ENCODE measurements at regions not wholly inside any gene's neighbourhood (a gene's known extent, or its start where the extent isn't known, plus 50 kb on each side); places are given as distances from the start of the nearest gene placed in this dataset.
"Not testable (repeated sequence)": the region's sequence is repeated elsewhere in the genome, so short reads cannot be mapped to it uniquely, and the experiment has no call there.

DNA sequence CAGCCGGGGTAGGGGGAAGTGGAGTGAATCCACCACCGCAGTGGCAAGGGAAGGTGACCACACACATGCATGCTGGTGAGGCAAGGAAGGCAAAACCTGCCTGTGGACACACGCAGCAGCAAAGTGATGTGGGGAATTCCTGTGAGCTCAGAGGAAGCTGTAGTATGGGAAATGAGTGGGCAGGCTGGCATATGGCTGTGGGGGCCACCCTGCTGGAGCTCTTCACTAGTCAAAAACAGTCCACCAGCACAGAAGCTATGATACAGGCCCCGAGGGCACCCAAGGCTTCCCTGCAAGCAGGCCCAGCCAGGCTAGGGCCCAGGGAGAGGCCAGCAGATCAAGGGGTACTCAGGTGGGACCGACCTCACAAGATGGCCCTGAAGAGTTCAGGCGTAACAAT is 239.1 kb downstream of the CHM start:
- no peak for DNase-seq (ENCODE audit: low spot score)
- TF ChIP-seq, protein P1, sequence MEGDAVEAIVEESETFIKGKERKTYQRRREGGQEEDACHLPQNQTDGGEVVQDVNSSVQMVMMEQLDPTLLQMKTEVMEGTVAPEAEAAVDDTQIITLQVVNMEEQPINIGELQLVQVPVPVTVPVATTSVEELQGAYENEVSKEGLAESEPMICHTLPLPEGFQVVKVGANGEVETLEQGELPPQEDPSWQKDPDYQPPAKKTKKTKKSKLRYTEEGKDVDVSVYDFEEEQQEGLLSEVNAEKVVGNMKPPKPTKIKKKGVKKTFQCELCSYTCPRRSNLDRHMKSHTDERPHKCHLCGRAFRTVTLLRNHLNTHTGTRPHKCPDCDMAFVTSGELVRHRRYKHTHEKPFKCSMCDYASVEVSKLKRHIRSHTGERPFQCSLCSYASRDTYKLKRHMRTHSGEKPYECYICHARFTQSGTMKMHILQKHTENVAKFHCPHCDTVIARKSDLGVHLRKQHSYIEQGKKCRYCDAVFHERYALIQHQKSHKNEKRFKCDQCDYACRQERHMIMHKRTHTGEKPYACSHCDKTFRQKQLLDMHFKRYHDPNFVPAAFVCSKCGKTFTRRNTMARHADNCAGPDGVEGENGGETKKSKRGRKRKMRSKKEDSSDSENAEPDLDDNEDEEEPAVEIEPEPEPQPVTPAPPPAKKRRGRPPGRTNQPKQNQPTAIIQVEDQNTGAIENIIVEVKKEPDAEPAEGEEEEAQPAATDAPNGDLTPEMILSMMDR (IDR thresholded peaks at IDR 0.05; ENCODE audit: extremely low read depth, insufficient read depth, missing control alignments), result no peak
- in situ Hi-C loops (cut with MboI; ENCODE audit: low pct_unique_long_range_greater_than_20kb, low sequenced_read_pairs, unreplicated experiment), result no loop called here

DNA sequence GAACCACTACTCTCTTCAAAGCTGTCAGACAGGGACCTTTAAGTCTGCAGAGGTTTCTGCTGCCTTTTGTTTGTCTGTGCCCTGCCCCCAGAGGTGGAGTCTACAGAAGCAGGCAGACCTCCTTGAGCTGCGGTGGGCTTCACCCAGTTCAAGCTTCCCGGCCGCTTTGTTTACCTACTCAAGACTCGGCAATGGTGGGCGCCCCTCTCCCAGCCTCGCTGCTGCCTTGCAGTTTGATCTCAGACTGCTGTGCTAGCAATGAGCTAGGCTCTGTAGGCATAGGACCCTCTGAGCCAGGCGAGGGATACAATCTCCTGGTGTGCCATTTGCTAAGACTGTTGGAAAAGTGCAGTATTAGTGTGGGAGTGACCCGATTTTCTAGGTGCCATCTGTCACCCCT is 275.0 kb downstream of the CHM start:
- DNase-seq (ENCODE audit: low spot score); in situ Hi-C loops (cut with MboI; ENCODE audit: low pct_unique_long_range_greater_than_20kb, low sequenced_read_pairs, unreplicated experiment): not testable (repeated sequence)

DNA sequence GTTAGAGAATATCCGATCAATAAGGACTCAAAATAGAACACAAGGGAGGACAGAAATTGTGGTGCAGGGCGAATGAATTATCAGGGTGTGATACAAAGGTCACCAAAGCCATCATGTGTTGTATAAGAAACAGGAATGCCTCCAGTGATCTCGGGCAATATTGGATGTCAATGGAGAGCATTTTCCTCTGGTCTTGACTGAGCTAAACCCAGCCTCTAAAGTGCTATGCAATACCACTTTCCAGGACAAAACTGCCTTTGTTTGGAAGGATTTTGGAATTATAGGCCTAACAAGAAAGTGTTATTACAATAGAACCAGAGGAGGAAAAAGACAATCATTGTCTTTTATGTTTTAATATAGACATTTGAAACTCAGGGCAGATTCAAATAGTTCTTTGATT is 281.7 kb downstream of the CHM start:
- in situ Hi-C loops (cut with MboI; ENCODE audit: low pct_unique_long_range_greater_than_20kb, low sequenced_read_pairs, unreplicated experiment), result no loop called here
- TF ChIP-seq, protein P1 (IDR thresholded peaks at IDR 0.05; ENCODE audit: extremely low read depth, insufficient read depth, missing control alignments), result no peak
- DNase-seq (ENCODE audit: low spot score), result no peak

- DNase-seq (ENCODE audit: low spot score); in situ Hi-C loops (cut with MboI; ENCODE audit: low pct_unique_long_range_greater_than_20kb, low sequenced_read_pairs, unreplicated experiment): not testable (repeated sequence)
Measured at GRCh38 chrX:85723025-85723424, 324.3 kb downstream of the CHM start.

- DNase-seq (ENCODE audit: low spot score); in situ Hi-C loops (cut with MboI; ENCODE audit: low pct_unique_long_range_greater_than_20kb, low sequenced_read_pairs, unreplicated experiment): not testable (repeated sequence)
Measured at GRCh38 chrX:85703233-85703632, 323.8 kb upstream of the POF1B start.

DNA sequence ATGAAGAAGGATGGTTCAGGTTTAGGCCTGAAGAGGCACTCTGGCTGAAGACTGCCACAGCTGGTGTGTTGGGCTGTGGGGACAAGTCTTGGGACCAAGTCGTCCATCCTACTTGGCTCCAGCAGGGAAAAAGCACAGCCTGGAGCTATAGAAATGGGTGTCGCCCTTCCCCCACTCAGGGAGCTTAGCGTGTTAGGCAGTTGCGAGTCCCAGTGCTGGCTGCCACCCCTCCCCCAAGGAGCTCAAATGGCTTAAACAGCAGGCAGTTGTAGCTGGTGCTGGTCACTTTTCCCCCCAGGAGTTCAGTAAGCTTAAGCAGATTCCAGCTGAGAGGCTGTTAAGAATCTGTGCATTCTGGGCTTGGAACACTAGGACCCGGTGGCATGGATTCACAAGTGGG is 319.5 kb upstream of the POF1B start:
- DNase-seq (ENCODE audit: low spot score), result no peak
- TF ChIP-seq, protein P1 (IDR thresholded peaks at IDR 0.05; ENCODE audit: extremely low read depth, insufficient read depth, missing control alignments), result no peak
- in situ Hi-C loops (cut with MboI; ENCODE audit: low pct_unique_long_range_greater_than_20kb, low sequenced_read_pairs, unreplicated experiment), result no loop called here

DNA sequence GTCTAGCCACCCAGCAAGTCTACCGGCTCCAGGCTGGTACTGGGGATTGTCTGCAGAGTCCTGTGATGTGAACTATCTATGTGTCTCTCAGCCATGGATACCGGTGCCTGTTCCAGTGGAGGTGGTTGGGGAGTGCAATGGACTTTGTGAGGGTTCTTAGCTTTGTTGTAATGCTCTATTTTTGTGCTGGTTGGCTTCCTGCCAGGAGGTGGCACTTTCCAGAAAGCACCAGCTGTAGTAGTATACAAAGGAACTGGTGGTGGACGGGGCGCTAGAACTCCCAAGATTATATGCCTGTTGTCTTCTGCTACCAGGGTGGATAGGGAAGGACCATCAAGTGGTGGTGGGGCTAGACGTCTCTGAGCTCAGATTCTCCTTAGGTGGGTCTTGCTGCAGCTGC is 306.4 kb upstream of the POF1B start:
- no peak for DNase-seq (ENCODE audit: low spot score)
- TF ChIP-seq, protein P1 (IDR thresholded peaks at IDR 0.05; ENCODE audit: extremely low read depth, insufficient read depth, missing control alignments), result no peak

GRCh38 chrX:85666471-85666870 is 287.0 kb upstream of the POF1B start:
- no peak for DNase-seq (ENCODE audit: low spot score)
- in situ Hi-C loops (cut with MboI; ENCODE audit: low pct_unique_long_range_greater_than_20kb, low sequenced_read_pairs, unreplicated experiment), result no loop called here
- TF ChIP-seq, protein P1 (IDR thresholded peaks at IDR 0.05; ENCODE audit: extremely low read depth, insufficient read depth, missing control alignments), result no peak

More for the DNA sequence above, 306.4 kb upstream of the POF1B start:
- in situ Hi-C loops (cut with MboI; ENCODE audit: low pct_unique_long_range_greater_than_20kb, low sequenced_read_pairs, unreplicated experiment), result no loop called here

GRCh38 chrX:85663970-85664369 is 284.5 kb upstream of the POF1B start:
- in situ Hi-C loops (cut with MboI; ENCODE audit: low pct_unique_long_range_greater_than_20kb, low sequenced_read_pairs, unreplicated experiment); DNase-seq (ENCODE audit: low spot score): not testable (repeated sequence)
